Stimulated activated CD4-positive, alpha-beta T cell treated with anti-CD3 and anti-CD28 coated beads, Interleukin-2, amount 100 ng/mL, for 24 hours (primary cell): ENCODE measurements at regions not wholly inside any gene's neighbourhood (a gene's known extent, or its start where the extent isn't known, plus 50 kb on each side); places are given as distances from the start of the nearest gene placed in this dataset.

Source experiments
- DNase-seq, 2 donors: peaks; one replicate each; pipeline ENCODE4 v3.0.0-alpha.2; 2020

GRCh38 chr2:117686699-117687098, 127.8 kb upstream of the DDX18 start:
- DNase-seq: no peak

GRCh38 chr2:117691595-117691994, 122.9 kb upstream of the DDX18 start:
- DNase-seq: no peak

- no peak for DNase-seq
These were observed 122.3 kb upstream of the DDX18 start for GRCh38 chr2:117692001-117692763.

- DNase-seq: no peak
These were observed 121.3 kb upstream of the DDX18 start for GRCh38 chr2:117693154-117693553.

- DNase-seq: no peak
These were observed 120.8 kb upstream of the DDX18 start for GRCh38 chr2:117693651-117694050.

DNA sequence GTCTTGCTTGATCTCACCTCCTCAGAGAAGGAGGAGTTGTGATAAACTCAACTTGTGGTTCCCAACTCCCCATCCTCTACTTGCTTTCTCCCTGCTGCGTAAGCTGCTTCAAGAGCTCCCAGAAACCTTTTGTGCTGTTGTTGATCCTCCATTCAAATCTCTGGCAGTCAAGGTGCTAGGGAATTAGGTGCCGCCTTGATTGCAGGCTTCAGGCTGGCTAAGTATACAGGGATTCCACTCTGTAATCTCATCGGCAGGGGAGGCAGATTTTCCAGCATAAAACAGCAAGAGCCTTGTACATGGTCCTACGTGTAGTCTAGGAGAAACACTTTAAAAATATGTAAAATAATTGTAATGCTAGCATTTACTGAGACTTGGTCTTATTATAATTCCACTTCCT, 116.2 kb upstream of the DDX18 start:
- no peak for DNase-seq

- DNase-seq: no peak
These were observed 115.7 kb upstream of the DDX18 start for GRCh38 chr2:117698819-117699218.

DNA sequence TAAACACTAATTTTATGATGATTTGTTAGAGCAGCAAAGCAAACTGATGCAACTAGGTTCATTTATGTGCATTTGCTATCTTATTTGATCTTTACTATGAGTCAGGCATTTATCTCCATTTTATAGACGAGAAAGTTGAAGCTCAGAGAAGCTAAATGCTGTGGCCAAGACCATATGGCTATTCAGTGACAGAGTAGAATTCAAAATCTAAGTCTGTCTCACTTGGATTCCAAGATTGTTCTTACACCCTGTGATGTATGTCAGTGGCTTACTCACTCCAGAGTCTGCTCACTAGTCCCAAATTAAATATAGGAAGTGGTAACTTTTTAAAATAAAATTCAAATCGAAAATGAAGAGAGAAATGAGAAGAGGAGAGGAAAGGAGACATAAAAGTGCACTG, 114.0 kb upstream of the DDX18 start:
- DNase-seq: no peak

DNA sequence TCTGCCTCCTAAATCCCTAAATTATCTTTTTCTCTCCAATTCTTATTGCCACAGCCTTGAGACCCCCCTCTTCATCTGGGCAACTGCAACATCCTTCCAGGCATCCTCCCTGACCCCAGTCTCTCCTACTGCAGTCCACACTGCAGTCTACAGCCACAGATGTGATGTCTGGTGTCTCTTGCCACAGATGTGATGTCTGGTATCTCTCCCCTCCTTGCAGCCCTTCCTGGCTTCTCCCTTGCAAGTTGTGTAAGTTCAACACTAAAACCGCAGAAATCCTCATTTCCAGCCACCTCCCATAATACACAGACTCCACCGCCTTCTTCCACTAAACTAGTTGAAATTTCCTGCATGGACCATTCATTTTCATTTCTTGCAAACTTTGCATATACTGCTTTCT, 113.1 kb upstream of the DDX18 start:
- no peak for DNase-seq

- DNase-seq: no peak
These were observed 112.4 kb upstream of the DDX18 start for GRCh38 chr2:117702098-117702497.

DNA sequence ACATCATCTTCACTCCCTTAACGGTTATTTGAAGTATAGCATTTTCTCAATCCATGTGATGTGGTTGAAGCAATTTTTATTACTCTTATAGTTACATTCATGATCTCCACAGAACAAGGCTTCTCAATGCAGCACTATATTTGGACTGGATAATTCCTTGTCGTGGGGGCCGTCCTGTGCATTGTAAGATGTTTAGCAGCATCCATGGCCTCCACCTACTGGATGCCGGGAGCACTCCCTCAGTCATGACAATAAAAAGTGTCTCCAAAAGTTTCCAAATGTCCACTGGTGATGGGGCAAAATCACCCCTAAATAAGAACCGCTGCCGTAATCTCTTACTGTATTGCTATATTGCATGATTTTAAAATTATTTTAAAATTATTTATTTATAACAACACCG, 110.6 kb upstream of the DDX18 start:
- no peak for DNase-seq

DNA sequence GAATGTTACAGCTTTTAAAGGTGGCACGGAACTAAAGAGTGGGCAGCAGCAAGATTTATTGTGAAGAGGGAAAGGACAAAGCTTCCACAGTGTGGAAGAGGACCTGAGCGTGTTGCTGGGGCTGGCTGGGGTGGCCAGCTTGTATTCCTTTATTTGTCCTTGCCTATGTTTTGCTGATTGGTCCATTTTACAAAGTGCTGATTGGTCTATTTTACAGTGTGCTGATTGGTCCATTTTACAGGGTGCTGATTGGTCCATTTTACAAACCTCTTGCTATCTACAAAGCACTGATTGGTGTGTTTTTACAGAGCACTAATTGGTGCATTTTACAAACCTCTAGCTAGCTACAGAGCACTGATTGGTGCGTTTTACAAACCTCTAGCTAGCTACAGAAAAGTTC, 109.7 kb upstream of the DDX18 start:
- DNase-seq: no peak

- no peak for DNase-seq
These were observed 106.6 kb upstream of the DDX18 start for GRCh38 chr2:117707874-117708273.

DNA sequence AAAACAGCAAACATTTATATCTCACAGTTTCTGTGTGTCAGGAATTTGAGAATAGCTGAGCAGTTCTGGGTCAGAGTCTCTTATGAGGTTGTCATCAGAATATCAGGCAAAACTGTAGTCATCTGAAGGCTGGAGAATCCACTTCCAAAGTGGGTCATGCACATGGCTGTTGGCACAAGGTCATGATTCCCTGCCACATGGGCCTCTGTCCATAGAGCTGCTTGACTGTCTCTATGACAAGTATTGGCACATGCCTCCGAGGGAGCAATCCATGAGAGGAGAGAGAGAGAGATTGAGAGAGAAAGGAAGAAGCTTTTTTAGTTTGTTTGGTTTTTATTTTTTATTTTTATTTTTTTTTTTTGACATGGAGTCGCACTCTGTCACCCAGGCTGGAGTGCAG, 101.8 kb upstream of the DDX18 start:
- no peak for DNase-seq

GRCh38 chr2:117714110-117714509, 100.4 kb upstream of the DDX18 start:
- no peak for DNase-seq

GRCh38 chr2:117714745-117715417, 99.6 kb upstream of the DDX18 start:
- DNase-seq: no peak

DNA sequence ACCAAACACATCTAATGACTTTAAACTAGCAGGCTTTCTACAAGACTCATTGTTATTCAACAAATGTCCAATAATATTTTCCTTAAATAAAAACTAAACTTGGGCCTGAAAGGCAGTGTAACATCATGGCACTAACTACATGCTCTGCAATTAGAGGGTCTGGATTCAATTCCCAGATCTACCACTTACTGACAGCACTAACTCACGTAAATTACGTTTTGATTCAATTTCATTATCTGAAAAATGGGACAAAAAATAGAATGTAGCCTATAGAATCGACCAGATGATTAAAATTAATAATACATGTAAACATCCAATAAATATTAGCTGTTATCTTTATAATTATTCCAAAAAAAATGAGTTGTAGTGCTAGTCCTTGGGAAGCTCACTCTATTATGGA, 98.0 kb upstream of the DDX18 start:
- DNase-seq: no peak

- DNase-seq: no peak
These were observed 97.4 kb upstream of the DDX18 start for GRCh38 chr2:117717072-117717471.

GRCh38 chr2:117718048-117718447, 96.4 kb upstream of the DDX18 start:
- DNase-seq: no peak

DNA sequence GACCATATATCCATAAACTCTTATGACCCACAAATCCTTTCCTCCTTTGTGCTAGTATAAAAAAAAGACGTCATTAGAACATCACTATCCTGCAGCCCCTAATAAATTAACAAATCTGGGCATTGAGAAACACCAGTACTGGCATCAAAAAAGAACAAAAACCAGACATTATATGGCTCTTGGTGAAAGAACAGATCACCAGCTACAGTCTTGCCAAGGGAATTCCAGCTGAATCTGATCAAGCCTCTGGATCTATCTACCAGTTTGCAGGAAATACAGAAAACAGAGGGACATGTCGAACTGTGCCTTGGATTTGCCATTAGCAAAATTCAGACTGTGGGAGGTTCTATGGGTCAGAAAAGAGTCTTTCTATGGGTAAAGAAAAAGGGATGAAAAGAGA, 93.7 kb upstream of the DDX18 start:
- DNase-seq: no peak

- no peak for DNase-seq
These were observed 91.0 kb upstream of the DDX18 start for GRCh38 chr2:117723483-117723882.

- no peak for DNase-seq
These were observed 90.5 kb upstream of the DDX18 start for GRCh38 chr2:117723888-117724434.

GRCh38 chr2:117726747-117727146, 87.7 kb upstream of the DDX18 start:
- DNase-seq: no peak

DNA sequence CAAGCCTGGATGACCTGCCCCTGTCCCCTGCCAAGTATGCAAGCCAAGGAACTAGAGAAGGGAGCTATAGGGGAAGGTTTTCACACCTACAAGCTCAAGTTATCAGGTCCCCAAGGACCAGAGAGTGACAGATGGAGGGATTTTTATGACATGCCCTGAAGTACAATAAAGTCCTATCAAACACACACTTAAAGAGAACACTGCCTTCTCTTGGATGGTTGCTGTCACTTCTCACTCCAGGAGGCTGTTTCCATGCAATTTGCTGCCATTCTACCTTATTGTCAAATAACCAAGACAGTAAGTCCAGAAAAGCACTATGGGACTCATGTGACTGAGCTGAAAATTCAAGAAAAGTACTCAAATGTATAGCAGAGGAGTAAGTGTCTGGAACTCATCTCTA, 76.6 kb upstream of the DDX18 start:
- no peak for DNase-seq
